Renal cortex interstitium (tissue), 11 donors: ENCODE measurements at regions not wholly inside any gene's neighbourhood (a gene's known extent, or its start where the extent isn't known, plus 50 kb on each side); places are given as distances from the start of the nearest gene placed in this dataset.
"Not testable (repeated sequence)": the region's sequence is repeated elsewhere in the genome, so short reads cannot be mapped to it uniquely, and the experiment has no call there.

ENCODE experiments used
- DNase-seq, 11 donors: peaks; one replicate each; pipeline ENCODE4 v3.0.0-alpha.2; 2013; ENCODE audit warnings: low read depth in 9 of 11, low spot score in 4 of 11; ENCODE audit errors: extremely low read depth in 1 of 11

DNA sequence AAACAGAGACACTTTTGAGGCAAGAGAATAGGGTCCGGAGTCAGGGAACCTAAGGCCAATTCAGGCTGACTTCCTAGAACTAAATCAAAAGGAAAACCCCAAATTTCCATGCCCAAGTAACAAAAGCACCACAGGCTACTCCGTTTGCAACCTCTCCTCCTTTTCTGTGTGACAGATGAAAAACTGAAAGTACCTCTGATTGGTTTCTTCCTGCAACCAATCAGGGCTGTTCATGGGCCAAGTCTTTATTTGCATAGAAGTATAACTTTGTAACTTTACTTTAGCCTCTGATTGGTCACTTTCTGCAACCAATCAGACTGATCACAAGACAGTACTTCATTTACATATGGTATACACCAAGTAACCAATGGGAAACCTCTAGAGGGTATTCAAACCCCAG is 239.9 kb upstream of the KCND2 start:
- DNase-seq = no peak

DNA sequence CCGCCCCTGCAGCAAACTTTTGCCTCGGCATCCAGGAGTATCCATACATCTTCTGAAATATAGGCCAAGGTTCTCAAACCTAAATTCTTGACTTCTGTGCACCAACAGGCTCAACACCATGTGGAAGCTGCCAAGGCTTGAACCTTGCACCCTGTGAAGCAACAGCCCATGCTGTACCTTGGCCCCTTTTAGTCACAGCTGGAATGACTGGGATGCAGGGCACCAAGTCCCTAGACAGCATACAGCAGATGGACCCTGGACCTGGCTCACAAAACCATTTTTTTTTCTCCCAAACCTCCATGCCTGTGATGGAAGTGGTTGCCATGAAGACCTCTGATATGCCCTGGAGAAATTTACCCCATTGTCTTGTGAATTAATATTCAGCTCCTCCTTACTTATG is 233.8 kb upstream of the KCND2 start:
- no peak for DNase-seq

DNA sequence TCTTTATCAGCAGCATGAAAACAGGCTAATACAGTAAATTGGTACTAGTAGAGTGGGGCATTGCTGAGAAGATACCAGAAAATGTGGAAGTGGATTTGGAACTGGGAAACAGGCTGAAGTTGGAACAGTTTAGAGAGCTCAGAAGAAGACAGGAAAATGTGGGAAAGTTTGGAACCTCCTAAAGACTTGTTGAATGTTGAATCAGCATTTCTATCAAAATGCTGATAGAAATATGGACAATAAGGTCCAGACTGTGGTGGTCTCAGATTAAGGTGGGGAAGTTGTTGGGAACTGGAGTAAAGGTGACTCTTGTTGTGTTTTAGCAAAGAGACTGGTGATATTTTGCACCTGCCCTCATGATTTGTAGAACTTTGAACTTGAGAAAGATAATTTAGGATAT is 231.2 kb upstream of the KCND2 start:
- DNase-seq = no peak

DNA sequence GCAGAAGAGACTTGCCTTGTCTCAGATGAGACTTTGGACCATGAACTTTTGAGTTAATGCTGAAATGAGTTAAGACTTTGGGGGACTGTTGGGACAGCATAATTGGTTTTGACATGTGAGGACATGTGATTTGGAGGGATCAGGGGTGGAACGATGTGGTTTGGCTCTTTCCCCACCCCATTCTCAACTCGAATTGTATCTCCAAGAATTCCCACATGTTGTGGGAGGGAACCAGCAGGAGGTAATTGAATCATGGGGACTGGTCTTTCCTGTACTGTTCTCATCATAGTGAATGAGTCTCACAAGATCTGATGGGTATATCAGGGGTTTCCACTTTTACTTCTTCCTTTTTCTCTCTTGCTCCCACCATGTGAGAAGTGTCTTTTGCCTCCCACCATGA is 229.7 kb upstream of the KCND2 start:
- no peak for DNase-seq

DNA sequence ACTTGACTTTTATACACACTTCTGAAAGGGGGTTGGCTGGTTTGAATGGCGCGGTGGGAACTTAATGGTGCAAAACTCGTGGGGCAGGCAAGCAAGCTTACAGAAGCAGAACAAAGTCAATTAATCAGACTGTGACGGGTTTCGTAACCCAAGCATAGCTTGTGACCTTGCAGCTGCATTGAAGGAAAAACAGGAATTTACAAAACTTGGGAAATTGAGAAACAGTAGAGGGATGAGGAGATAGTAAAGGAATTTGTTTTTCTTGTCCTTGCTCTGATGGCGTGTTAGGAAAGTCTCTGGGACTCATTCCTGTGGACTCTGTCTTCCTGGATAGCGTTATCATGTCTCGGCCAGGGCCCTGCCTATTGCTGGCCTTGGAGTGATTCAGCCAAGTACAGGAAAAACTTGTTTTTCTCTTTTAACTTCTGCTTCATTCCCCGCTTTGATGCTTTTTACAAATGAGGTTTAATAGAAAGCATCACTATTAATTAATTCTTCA is 220.0 kb upstream of the KCND2 start:
- DNase-seq = peak; percentile 44 to 83 (median 69)

DNA sequence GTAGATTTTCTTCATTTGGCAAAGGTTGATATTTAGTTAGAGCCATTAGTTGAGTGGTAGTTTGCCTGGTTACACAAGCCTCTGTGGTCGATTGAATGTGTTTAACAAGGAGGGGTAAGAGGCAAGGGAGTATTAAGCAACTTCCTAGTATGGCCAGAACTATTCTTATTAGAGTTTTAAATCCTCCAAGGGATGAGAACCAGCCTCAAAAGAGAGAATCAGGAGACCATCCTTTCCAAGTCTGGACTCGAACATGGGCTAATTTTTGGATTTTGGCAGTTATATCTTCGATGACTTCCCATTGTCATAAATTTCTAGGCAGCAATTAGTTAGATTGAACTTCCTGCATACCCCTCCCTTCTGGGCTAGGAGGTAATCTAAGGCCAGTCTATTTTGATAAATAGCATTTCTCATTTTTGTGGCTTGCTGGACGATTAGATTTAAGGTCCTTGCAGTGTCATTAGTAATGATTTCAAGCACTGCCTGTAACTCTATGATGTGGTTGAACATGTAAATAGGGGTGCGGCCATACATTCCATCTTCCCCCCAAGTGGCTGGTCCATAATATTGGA is 219.5 kb upstream of the KCND2 start:
- no peak for DNase-seq

DNA sequence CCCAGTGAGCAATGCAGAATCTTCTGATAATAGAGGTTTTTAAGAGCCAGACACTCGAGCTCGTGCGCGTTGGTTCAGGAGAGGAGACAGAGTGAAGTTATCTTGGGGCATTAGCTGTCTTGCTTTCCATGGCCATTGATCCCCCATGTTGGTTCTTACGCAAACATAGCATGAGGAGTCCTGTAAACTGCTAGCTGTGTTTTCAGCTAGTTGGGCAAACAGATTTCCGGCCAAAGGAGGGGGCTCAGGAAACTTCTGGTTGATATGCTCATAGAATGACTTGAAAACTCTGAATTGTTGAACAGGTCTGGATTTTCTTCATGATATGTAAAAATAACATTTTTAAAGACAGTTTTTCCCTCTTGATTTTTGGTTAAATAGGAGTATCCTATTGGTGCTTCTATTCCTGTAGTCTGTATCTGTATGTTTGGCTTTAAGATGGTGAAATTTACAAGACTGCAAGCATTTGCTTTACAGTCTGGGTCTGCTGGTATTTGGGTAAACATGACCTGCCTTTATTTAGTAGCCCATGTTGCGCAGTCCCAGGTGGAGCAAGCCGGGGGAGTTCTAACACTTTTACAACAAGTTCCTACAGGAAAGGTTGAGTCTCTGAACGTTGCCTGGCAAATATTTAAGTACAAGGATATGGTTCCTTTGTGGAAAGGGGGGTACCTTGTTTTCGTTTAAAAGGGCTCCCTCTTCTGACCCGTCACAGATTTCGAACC is 218.4 kb upstream of the KCND2 start:
- DNase-seq = no peak

DNA sequence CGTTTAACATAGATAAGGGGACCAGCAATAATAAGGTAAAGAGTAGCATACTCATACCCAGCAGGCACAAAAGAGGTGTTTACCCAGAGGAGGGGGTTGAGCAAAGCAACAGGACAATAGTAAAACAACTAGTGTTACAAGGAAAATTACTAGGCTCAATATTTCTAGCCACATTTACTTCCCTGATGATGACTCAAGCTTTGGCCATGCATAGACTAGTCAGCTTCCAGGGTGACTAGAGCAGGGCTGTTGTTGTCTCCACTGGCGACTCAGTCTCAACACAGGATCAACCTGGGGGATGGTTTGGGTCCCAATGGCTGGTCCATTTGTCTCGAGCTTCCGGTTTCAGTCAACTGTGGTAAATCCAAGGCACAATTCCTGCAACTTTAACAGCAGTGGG is 217.7 kb upstream of the KCND2 start:
- no peak for DNase-seq

DNA sequence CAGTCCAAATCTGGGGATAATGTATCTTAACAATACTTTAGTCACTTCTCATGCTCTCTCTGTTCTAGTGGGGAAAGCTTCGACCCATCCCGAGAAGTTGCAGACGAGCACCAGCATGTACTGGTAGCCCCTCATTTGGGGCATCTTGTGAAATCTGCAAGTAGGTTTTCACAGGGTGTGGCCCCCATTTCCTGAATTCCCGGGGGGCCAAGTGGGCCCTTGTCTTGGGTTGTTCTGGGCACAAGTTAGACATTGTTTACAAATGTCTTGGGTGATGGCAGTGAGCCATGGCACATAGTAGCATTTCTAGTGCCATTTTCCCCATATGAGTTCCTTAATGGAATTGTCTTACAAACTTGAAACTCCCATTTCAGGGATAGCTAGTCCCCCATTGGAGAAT is 216.7 kb upstream of the KCND2 start:
- no peak for DNase-seq

DNA sequence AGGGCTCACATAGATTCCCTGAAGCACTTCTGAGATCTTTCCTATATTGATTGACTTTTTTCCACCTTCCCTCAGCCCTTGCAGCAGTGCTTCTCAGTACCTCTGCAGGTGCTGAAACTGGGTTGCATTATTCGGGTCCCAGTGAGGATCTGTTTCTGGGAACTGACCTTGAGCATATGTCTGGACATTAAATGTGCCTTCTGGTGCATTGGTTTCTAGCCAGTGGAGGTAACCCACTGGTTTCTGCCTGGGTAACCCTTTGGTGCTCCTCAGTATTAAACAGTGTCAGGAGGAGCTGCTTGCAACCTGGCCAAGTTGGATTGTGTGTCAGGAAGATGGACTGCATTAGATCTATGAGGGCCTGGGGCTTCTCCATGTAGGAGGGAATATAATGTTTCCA is 213.3 kb upstream of the KCND2 start:
- DNase-seq = no peak

DNA sequence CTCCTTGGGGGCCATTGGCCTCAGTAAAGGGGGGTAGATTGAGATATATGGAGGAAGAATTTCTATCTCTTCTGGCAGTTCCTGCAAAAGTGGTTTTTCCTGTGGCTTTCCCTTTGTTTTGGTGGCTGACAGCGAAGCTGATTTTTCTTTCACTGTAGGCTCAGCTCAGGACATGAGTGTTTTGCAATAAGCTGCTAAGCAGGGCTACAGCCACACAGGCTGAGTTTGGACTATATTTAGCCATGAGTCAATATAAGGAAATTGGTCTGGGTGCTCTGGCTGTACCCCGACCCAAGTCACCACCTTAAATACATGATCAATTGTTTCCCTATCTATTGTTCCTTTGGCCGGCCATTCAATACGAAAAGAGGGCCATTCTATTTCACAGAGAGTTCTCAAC is 212.7 kb upstream of the KCND2 start:
- no peak for DNase-seq

DNA sequence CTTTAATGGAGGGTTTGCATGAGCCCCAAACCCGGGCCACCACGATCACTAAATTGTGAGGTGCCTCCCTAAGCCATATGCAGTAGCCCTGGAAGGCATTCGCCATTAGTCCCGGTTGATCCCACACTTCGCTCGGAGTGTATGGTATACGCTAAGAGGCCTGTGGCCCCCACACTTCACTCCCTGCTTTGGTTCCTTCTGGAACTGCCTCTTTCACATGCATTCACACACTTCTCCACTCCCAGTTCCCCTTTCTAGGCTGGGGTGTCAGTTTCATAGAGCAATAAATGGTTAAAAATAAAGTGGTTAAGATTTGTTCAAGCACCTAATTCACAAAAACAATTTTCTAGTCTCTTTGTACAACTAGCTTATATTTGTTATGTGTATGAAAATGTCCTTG is 212.1 kb upstream of the KCND2 start:
- no peak for DNase-seq

DNA sequence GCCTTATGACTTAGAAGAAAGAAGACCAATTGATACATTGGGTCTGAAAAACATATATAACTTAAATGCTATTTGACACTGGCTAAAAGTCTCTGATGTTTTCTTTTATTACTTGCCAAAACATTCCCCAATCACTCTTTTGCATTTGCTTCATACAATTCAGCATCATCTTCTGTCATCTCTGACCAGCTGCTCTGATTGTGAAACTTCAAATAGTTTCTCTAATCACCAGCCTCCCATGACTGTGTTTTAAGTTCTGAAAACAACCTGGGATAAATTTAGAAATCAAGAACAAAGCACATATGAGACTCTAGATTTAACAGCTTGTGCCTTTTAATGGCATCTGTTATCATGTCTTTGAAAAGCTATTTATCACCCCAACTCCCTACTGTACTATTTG is 208.4 kb upstream of the KCND2 start:
- no peak for DNase-seq

DNA sequence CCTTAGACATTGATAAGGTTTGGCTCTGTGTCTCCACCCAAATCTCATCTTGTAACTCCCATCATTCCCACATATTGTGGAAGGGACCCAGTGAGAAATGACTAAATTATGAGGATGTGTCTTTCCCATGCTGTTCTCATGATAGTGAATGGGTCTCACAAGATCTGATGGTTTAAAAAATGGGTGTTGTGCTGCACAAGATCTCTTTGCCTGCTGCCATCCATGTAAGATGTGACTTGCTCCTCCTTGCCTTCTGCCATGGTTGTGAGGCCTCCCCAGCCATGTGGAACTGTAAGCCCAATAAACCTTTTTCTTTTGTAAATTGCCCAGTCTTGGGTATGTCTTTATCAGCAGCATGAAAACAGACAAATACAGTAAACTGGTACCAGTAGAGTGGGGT is 206.1 kb upstream of the KCND2 start:
- DNase-seq = not testable (repeated sequence)

DNA sequence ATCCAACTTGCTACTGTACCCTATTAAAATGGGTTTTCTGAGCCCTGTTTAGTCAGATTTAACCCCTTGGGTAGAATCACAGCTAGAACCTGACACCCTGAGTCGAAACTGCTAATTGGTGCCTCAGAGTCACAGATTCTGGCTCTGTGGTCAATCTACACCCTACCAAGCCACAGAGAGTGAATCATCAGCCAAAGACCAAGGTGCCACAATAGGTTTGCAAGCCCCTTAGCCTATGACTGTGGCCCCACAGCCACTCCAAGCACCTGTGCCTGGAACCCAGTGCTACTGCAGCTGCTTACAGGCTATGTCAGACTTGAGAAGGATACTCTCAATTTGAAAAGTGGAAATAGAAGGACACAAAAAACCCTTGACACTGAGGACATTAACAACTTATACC is 202.8 kb upstream of the KCND2 start:
- no peak for DNase-seq

DNA sequence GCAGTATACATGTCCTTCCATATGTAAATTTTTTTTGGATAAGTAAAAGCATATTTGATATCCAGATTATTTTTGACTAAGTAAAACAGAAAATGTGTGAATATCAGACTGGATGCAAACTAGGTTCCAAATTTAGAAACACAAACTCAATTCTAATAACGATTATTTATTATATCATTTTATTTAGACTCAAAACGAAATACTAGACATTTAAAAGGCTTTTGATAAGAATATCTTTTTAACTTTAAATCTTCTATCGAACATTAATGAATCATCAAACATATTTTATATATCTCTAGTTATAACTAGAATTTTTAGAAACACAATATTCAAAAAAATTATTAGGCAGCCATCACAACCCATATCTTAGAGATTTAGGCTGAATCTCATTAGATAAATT is 195.2 kb upstream of the KCND2 start:
- no peak for DNase-seq

DNA sequence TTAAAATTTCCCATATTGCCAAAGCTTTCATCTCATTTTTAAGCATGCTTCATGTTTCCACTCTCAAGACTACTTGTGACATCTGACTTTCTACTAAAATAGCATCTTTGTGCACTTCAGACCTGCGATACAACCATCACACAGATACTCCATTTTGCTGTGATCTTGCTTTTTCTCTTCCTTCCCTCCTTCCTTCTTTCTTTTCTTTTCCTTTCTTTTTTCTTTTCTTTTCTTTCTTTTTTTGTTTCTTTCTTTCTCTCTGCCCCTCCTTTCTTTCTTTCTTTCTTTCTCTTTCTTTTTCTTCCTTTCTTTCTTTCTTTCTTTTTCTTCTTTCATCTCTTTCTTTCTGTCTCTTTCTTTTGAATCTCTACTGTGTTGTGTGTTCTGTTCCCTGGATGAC is 194.0 kb upstream of the KCND2 start:
- DNase-seq = no peak

DNA sequence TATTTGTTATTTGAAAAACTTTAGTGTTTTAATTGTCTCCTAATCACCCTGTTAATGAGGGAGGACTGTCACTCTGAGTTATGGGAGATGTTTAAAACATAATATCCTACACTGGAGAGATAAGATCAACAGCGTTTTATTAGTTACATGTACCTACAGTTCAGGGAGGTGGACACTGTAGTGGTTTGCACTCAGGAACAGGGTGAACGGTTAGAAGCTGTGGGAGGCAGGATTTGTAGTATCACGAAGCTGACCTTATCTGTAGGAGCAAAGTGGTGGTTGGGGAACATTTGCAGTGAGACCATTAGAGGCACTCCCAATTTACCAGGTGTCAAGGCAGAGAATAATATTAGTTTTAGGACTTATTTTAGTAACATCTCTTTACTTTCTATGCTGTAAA is 193.3 kb upstream of the KCND2 start:
- no peak for DNase-seq

DNA sequence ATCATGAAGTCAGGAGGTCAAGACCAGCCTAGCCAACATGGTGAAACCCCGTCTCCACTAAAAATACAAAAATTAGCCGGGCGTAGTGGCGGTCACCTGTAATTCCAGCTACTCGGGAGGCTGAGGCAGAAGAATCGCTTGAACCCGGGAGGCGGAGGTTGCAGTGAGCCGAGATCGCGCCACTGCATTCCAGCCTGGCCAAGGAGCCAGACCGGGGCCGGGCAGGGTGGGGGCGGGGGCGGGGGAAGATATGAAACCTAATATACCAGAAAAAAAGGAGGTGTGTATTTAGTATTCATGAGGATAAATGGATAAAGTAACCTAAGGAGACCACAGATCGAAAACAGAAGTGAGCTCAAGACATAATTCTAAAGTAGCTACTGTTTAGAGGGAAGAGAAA is 186.5 kb upstream of the KCND2 start:
- not testable (repeated sequence) for DNase-seq

DNA sequence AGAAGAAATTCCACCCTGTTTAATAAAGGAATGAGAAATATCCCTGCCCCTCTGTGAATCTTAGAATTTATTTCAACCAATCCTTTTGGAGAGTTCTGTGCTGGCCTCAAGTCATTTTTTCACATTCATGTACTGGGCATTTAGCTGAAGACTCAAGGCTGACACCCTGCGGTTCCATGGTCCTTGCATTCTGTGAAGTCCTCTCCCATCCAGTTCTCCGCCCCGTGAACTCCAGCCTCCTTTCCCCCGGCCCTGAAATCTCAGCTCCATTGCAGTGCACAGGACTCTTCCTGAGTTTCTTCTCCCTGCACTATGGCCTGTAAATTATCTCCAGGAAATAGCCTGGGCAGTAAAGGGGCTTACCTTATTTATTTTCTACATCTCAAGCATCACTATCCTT is 183.0 kb upstream of the KCND2 start:
- no peak for DNase-seq

DNA sequence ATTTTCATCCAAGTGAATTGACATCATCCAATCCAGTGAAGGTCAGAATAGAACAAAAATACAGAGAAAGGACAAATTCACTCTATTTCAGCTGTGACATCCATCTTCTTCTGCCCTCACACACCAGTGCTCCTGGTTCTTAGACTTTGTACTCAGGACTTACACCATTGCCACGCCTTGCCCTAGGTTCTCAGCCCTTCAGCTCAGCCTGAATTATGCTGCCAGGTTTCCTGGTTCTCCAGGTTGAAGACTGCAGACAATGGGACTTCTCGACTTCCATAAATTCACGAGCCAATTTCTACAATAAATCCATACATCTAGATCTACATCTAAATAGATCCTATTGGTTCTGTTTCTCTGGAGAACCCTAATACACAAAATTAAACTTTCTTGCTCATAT is 181.2 kb upstream of the KCND2 start:
- no peak for DNase-seq
